ENCODE measurements at regions not wholly inside any gene's neighbourhood (a gene's known extent, or its start where the extent isn't known, plus 50 kb on each side); places are given as distances from the start of the nearest gene placed in this dataset.

DNA sequence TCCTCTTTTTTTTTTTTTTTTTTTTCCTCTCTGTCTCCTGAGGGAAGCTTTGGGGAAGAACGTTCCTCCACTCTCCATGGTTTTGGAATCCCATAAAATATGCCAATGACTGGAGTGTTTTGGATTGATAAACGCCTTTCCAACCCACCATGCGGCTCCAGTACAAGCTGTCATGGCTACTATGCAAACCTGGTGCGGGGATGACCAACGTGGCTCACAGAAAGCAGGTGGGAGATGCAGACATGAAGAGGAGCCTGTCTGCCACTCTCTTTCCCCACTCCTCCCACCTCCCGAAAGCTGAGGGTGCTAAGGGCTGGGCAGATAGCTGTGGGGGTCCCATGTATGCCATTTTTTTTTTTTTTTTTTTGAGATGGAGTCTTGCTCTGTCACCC, 69.9 kb upstream of the SEC14L1 start:
- H3K27me3 ChIP-seq (ENCODE audit: insufficient read depth, insufficient read length): no peaks in the 10 kb centered on the region
- no peaks in the 10 kb centered on the region for H3K36me3 ChIP-seq (ENCODE audit: insufficient read depth, insufficient read length, low read length)
- peaks cover 5% of the 10 kb centered on the region for H3K4me1 ChIP-seq (ENCODE audit: insufficient read depth, insufficient read length)
- no peak overlapping the region for H3K9ac ChIP-seq (ENCODE audit: insufficient read length, low read depth)
- H3K4me3 ChIP-seq (ENCODE audit: insufficient read length, low read depth): no peak overlapping the region
- no peaks in the 10 kb centered on the region for H3K9me3 ChIP-seq (ENCODE audit: insufficient read depth, low read length)
- DNase-seq (ENCODE audit: low read depth, low spot score): no peak
- no peak for TF ChIP-seq YY1 (IDR thresholded peaks at IDR 0.05; ENCODE audit: insufficient read depth, insufficient read length)
- TF ChIP-seq ZNF274 (IDR thresholded peaks at IDR 0.05; ENCODE audit: low read depth, low read length): no peak
- TF ChIP-seq SUZ12 (IDR thresholded peaks at IDR 0.05; ENCODE audit: extremely low read depth, insufficient read depth, insufficient read length): no peak

DNA sequence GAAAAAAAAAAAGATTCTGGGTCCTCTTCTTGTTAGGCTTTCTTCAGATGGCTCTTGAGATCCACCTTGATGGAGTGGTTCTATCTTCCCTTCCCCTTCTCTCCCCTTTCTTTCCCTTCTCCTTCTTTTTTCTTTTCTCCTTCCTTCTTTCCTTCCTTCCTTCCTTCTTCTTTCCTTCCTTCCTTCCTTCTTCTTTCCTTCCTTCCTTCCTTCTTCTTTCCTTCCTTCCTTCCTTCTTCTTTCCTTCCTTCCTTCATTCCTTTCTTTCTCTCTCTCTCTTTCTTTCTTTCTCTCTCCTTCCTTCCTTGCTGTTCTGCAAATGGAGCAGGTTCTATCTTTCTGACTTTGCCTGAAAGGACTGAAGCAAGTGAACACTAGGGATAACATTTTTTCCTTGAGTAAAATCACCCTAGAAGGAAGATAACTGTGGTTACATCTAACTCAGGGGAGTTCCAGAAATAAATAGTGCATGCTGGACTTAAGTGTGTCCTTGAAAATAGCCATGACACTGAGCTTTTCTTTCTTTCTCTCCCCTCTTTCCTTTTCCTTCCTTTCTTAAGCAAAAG, 68.8 kb upstream of the SEC14L1 start:
- H3K27me3 ChIP-seq (ENCODE audit: insufficient read depth, insufficient read length): no peaks in the 10 kb centered on the region
- TF ChIP-seq SUZ12 (IDR thresholded peaks at IDR 0.05; ENCODE audit: extremely low read depth, insufficient read depth, insufficient read length): no peak
- no peak overlapping the region for H3K4me3 ChIP-seq (ENCODE audit: insufficient read length, low read depth)
- H3K9ac ChIP-seq (ENCODE audit: insufficient read length, low read depth): no peak overlapping the region
- no peaks in the 10 kb centered on the region for H3K9me3 ChIP-seq (ENCODE audit: insufficient read depth, low read length)
- no peak for DNase-seq (ENCODE audit: low read depth, low spot score)
- H3K4me1 ChIP-seq (ENCODE audit: insufficient read depth, insufficient read length): peaks cover 5% of the 10 kb centered on the region
- H3K36me3 ChIP-seq (ENCODE audit: insufficient read depth, insufficient read length, low read length): no peaks in the 10 kb centered on the region

DNA sequence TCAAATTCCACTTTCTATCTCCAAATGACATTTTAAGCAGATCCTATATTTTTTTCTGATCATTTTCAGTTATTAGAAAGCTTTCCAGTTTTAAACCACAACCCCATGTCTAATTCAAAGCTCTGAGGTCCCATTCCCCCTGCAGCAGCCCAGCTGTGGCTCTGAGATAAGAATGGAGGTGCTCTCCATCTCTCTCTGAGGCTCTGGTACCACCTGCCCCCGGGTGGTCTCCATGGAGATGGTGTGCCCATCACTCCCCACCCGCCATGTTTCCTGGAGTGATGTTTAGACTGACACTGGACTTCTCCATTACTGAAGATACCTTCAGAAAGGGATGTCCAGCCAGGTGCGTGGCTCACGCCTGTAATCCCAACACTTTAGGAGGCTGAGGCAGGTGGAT, 68.1 kb upstream of the SEC14L1 start:
- no peak overlapping the region for H3K4me3 ChIP-seq (ENCODE audit: insufficient read length, low read depth)
- H3K27me3 ChIP-seq (ENCODE audit: insufficient read depth, insufficient read length): no peaks in the 10 kb centered on the region
- TF ChIP-seq ZNF274 (IDR thresholded peaks at IDR 0.05; ENCODE audit: low read depth, low read length): no peak
- no peak for TF ChIP-seq SUZ12 (IDR thresholded peaks at IDR 0.05; ENCODE audit: extremely low read depth, insufficient read depth, insufficient read length)
- TF ChIP-seq YY1 (IDR thresholded peaks at IDR 0.05; ENCODE audit: insufficient read depth, insufficient read length): no peak
- no peaks in the 10 kb centered on the region for H3K36me3 ChIP-seq (ENCODE audit: insufficient read depth, insufficient read length, low read length)
- H3K9me3 ChIP-seq (ENCODE audit: insufficient read depth, low read length): no peaks in the 10 kb centered on the region
- H3K4me1 ChIP-seq (ENCODE audit: insufficient read depth, insufficient read length): peaks cover 5% of the 10 kb centered on the region
- H3K9ac ChIP-seq (ENCODE audit: insufficient read length, low read depth): no peak overlapping the region
- DNase-seq (ENCODE audit: low read depth, low spot score): no peak

DNA sequence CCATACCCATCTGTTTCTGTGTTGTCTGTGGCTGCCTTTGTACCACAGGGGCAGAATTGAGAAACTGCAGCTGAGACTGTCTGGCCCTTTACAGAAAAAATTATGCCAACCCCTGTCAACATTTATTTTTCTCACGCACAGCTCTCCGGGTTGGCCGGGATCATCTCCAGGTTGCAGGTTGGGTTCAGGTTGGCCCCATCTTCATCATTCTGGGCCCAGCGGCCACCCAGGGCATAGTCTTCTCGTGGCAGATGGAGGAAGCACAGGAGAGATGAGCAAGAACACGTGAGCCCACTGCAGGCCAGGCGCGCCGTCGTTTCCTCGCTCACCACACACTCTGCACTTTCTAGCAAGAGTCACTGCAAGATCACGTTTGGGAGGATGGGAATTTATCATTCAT, 66.1 kb upstream of the SEC14L1 start:
- H3K9me3 ChIP-seq (ENCODE audit: insufficient read depth, low read length): no peaks in the 10 kb centered on the region
- H3K36me3 ChIP-seq (ENCODE audit: insufficient read depth, insufficient read length, low read length): no peaks in the 10 kb centered on the region
- H3K4me3 ChIP-seq (ENCODE audit: insufficient read length, low read depth): no peak overlapping the region
- no peak overlapping the region for H3K9ac ChIP-seq (ENCODE audit: insufficient read length, low read depth)
- no peaks in the 10 kb centered on the region for H3K27me3 ChIP-seq (ENCODE audit: insufficient read depth, insufficient read length)
- no peaks in the 10 kb centered on the region for H3K4me1 ChIP-seq (ENCODE audit: insufficient read depth, insufficient read length)
- TF ChIP-seq ZNF274 (IDR thresholded peaks at IDR 0.05; ENCODE audit: low read depth, low read length): no peak
- TF ChIP-seq SUZ12 (IDR thresholded peaks at IDR 0.05; ENCODE audit: extremely low read depth, insufficient read depth, insufficient read length): no peak
- no peak for TF ChIP-seq YY1 (IDR thresholded peaks at IDR 0.05; ENCODE audit: insufficient read depth, insufficient read length)
- DNase-seq (ENCODE audit: low read depth, low spot score): no peak

- DNase-seq (ENCODE audit: low read depth, low spot score): no peak
- Histone ChIP-seq H3K4me3 (ENCODE audit: insufficient read length, low read depth) (no peak overlapping the region), H3K4me1 (ENCODE audit: insufficient read depth, insufficient read length) (no peaks in the 10 kb centered on the region), H3K9me3 (ENCODE audit: insufficient read depth, low read length) (no peaks in the 10 kb centered on the region), H3K27me3 (ENCODE audit: insufficient read depth, insufficient read length) (no peaks in the 10 kb centered on the region), H3K36me3 (ENCODE audit: insufficient read depth, insufficient read length, low read length) (no peaks in the 10 kb centered on the region), H3K9ac (ENCODE audit: insufficient read length, low read depth) (no peak overlapping the region)
- TF ChIP-seq SUZ12 (IDR thresholded peaks at IDR 0.05; ENCODE audit: extremely low read depth, insufficient read depth, insufficient read length): no peak
- no peak for TF ChIP-seq ZNF274 (IDR thresholded peaks at IDR 0.05; ENCODE audit: low read depth, low read length)
- no peak for TF ChIP-seq YY1 (IDR thresholded peaks at IDR 0.05; ENCODE audit: insufficient read depth, insufficient read length)
Measured at GRCh38 chr17:77076124-77076830, 64.5 kb upstream of the SEC14L1 start.

- Histone ChIP-seq H3K4me3 (ENCODE audit: insufficient read length, low read depth) (no peak overlapping the region), H3K36me3 (ENCODE audit: insufficient read depth, insufficient read length, low read length) (no peaks in the 10 kb centered on the region), H3K27me3 (ENCODE audit: insufficient read depth, insufficient read length) (no peaks in the 10 kb centered on the region), H3K4me1 (ENCODE audit: insufficient read depth, insufficient read length) (no peaks in the 10 kb centered on the region), H3K9ac (ENCODE audit: insufficient read length, low read depth) (no peak overlapping the region), H3K9me3 (ENCODE audit: insufficient read depth, low read length) (no peaks in the 10 kb centered on the region)
- DNase-seq (ENCODE audit: low read depth, low spot score): no peak
- TF ChIP-seq SUZ12 (IDR thresholded peaks at IDR 0.05; ENCODE audit: extremely low read depth, insufficient read depth, insufficient read length): no peak
- TF ChIP-seq YY1 (IDR thresholded peaks at IDR 0.05; ENCODE audit: insufficient read depth, insufficient read length): no peak
- no peak for TF ChIP-seq ZNF274 (IDR thresholded peaks at IDR 0.05; ENCODE audit: low read depth, low read length)
Measured at GRCh38 chr17:77083531-77083930, 57.2 kb upstream of the SEC14L1 start.

- H3K36me3 ChIP-seq (ENCODE audit: insufficient read depth, insufficient read length, low read length): peaks cover 14% of the 10 kb centered on the region
- no peak for DNase-seq (ENCODE audit: low read depth, low spot score)
- no peaks in the 10 kb centered on the region for H3K27me3 ChIP-seq (ENCODE audit: insufficient read depth, insufficient read length)
- H3K4me1 ChIP-seq (ENCODE audit: insufficient read depth, insufficient read length): no peaks in the 10 kb centered on the region
- TF ChIP-seq SUZ12 (IDR thresholded peaks at IDR 0.05; ENCODE audit: extremely low read depth, insufficient read depth, insufficient read length) (no peak), ZNF274 (IDR thresholded peaks at IDR 0.05; ENCODE audit: low read depth, low read length) (no peak), YY1 (IDR thresholded peaks at IDR 0.05; ENCODE audit: insufficient read depth, insufficient read length) (no peak)
- no peaks in the 10 kb centered on the region for H3K9me3 ChIP-seq (ENCODE audit: insufficient read depth, low read length)
- H3K9ac ChIP-seq (ENCODE audit: insufficient read length, low read depth): peak overlapping the region; percentile 43
- H3K4me3 ChIP-seq (ENCODE audit: insufficient read length, low read depth): no peak overlapping the region
Measured at GRCh38 chr17:77085926-77086432, 54.8 kb upstream of the SEC14L1 start.
